HG02870 (cell line): ENCODE measurements at regions not wholly inside any gene's neighbourhood (a gene's known extent, or its start where the extent isn't known, plus 50 kb on each side); places are given as distances from the start of the nearest gene placed in this dataset.

ENCODE experiments used
- ATAC-seq: cut with Tn5 transposase; IDR thresholded peaks from one replicate; pipeline ENCODE4 v1.9.1; 2021; ENCODE audit warnings: mild to moderate bottlenecking, moderate library complexity; ENCODE audit not compliant: unreplicated experiment

- ATAC-seq = peak; percentile 94
Measured at GRCh38 chr7:25031007-25031406, 51.0 kb upstream of the OSBPL3 start.
